ENCODE measurements at regions not wholly inside any gene's neighbourhood (a gene's known extent, or its start where the extent isn't known, plus 50 kb on each side); places are given as distances from the start of the nearest gene placed in this dataset.

GRCh38 chr3:159875116-159875515, 113.5 kb upstream of the IL12A start:
- DNase-seq (ENCODE audit: low read depth) = no peak
- no peak for TF ChIP-seq CTCF (IDR thresholded peaks at IDR 0.05; ENCODE audit: control insufficient read depth, insufficient read depth, low read depth, low read length, missing control alignments)
- H3K4me3 ChIP-seq (ENCODE audit: control insufficient read depth, low read depth, low read length) = no peak overlapping the region

GRCh38 chr3:159877924-159878323, 110.7 kb upstream of the IL12A start:
- no peak for DNase-seq (ENCODE audit: low read depth)
- H3K4me3 ChIP-seq (ENCODE audit: control insufficient read depth, low read depth, low read length) = no peak overlapping the region
- TF ChIP-seq CTCF (IDR thresholded peaks at IDR 0.05; ENCODE audit: control insufficient read depth, insufficient read depth, low read depth, low read length, missing control alignments) = no peak

- no peak overlapping the region for H3K4me3 ChIP-seq (ENCODE audit: control insufficient read depth, low read depth, low read length)
- no peak for DNase-seq (ENCODE audit: low read depth)
- TF ChIP-seq CTCF (IDR thresholded peaks at IDR 0.05; ENCODE audit: control insufficient read depth, insufficient read depth, low read depth, low read length, missing control alignments) = no peak
Measured at GRCh38 chr3:159879146-159879545, 109.5 kb upstream of the IL12A start.

GRCh38 chr3:159879598-159879997, 109.0 kb upstream of the IL12A start:
- H3K4me3 ChIP-seq (ENCODE audit: control insufficient read depth, low read depth, low read length) = no peak overlapping the region
- TF ChIP-seq CTCF (IDR thresholded peaks at IDR 0.05; ENCODE audit: control insufficient read depth, insufficient read depth, low read depth, low read length, missing control alignments) = no peak
- no peak for DNase-seq (ENCODE audit: low read depth)

- DNase-seq (ENCODE audit: low read depth) = no peak
Measured at GRCh38 chr3:159881208-159881607, 107.4 kb upstream of the IL12A start.

GRCh38 chr3:159881828-159882309, 106.8 kb upstream of the IL12A start:
- no peak for TF ChIP-seq CTCF (IDR thresholded peaks at IDR 0.05; ENCODE audit: control insufficient read depth, insufficient read depth, low read depth, low read length, missing control alignments)
- no peak overlapping the region for H3K4me3 ChIP-seq (ENCODE audit: control insufficient read depth, low read depth, low read length)
- no peak for DNase-seq (ENCODE audit: low read depth)

More at GRCh38 chr3:159881208-159881607, 107.4 kb upstream of the IL12A start:
- H3K4me3 ChIP-seq (ENCODE audit: control insufficient read depth, low read depth, low read length) = no peak overlapping the region
- TF ChIP-seq CTCF (IDR thresholded peaks at IDR 0.05; ENCODE audit: control insufficient read depth, insufficient read depth, low read depth, low read length, missing control alignments) = no peak

GRCh38 chr3:159882367-159882766, 106.3 kb upstream of the IL12A start:
- H3K4me3 ChIP-seq (ENCODE audit: control insufficient read depth, low read depth, low read length) = no peak overlapping the region
- no peak for TF ChIP-seq CTCF (IDR thresholded peaks at IDR 0.05; ENCODE audit: control insufficient read depth, insufficient read depth, low read depth, low read length, missing control alignments)
- DNase-seq (ENCODE audit: low read depth) = no peak
